ENCODE measurements at regions not wholly inside any gene's neighbourhood (a gene's known extent, or its start where the extent isn't known, plus 50 kb on each side); places are given as distances from the start of the nearest gene placed in this dataset.
A peak's percentile ranks its signal among the peaks of the same experiment; 100 is the strongest.

GRCh38 chr2:21812766-21813165 is 689.0 kb downstream of the TDRD15 start:
- Histone ChIP-seq H3K4me1 (no peaks in the 10 kb centered on the region), H3K36me3 (no peaks in the 10 kb centered on the region), H3K27ac (no peak overlapping the region), H3K9me3 (no peaks in the 10 kb centered on the region), H3K27me3 (no peaks in the 10 kb centered on the region), H3K4me3 (no peak overlapping the region)
- no peak for TF ChIP-seq EP300 (IDR thresholded peaks at IDR 0.05)
- TF ChIP-seq POLR2AphosphoS5 (IDR thresholded peaks at IDR 0.05) = no peak
- no peak for TF ChIP-seq POLR2A (IDR thresholded peaks at IDR 0.05)
- no peak for TF ChIP-seq CTCF (IDR thresholded peaks at IDR 0.05)
- DNase-seq = peak in 1 of 2 donors; percentile 25
- intact Hi-C loops (cut with DNase I; ENCODE audit: low total_unique reads) = no loop called here
- 58 to 91% (median 83%) methylated on average over 1 of the region's 1 CpG for WGBS, 5 donors

GRCh38 chr2:21814588-21815149 is 690.9 kb downstream of the TDRD15 start:
- intact Hi-C loops (cut with DNase I; ENCODE audit: low total_unique reads) = no loop called here
- H3K9me3 ChIP-seq = no peaks in the 10 kb centered on the region
- no peak for DNase-seq
- TF ChIP-seq POLR2A (IDR thresholded peaks at IDR 0.05) (no peak), EP300 (IDR thresholded peaks at IDR 0.05) (no peak), CTCF (IDR thresholded peaks at IDR 0.05) (no peak), POLR2AphosphoS5 (IDR thresholded peaks at IDR 0.05) (no peak)
- no peaks in the 10 kb centered on the region for H3K36me3 ChIP-seq
- H3K27ac ChIP-seq = no peak overlapping the region
- WGBS, 5 donors = 71 to 78% (median 77%) methylated on average over 4 of the region's 4 CpGs
- no peaks in the 10 kb centered on the region for H3K4me1 ChIP-seq
- no peaks in the 10 kb centered on the region for H3K27me3 ChIP-seq
- H3K4me3 ChIP-seq = no peak overlapping the region

GRCh38 chr2:21818212-21818795 is 694.5 kb downstream of the TDRD15 start:
- Histone ChIP-seq H3K4me1 (no peaks in the 10 kb centered on the region), H3K27ac (no peak overlapping the region), H3K36me3 (no peaks in the 10 kb centered on the region), H3K27me3 (no peaks in the 10 kb centered on the region), H3K9me3 (no peaks in the 10 kb centered on the region), H3K4me3 (no peak overlapping the region)
- intact Hi-C loops (cut with DNase I; ENCODE audit: low total_unique reads) = no loop called here
- TF ChIP-seq POLR2A (IDR thresholded peaks at IDR 0.05) = no peak
- no peak for TF ChIP-seq EP300 (IDR thresholded peaks at IDR 0.05)
- no peak for TF ChIP-seq POLR2AphosphoS5 (IDR thresholded peaks at IDR 0.05)
- no peak for TF ChIP-seq CTCF (IDR thresholded peaks at IDR 0.05)
- WGBS, 5 donors = 40 to 58% (median 48%) methylated on average over 7 of the region's 7 CpGs
- DNase-seq = no peak

- DNase-seq = no peak
- intact Hi-C loops (cut with DNase I; ENCODE audit: low total_unique reads) = no loop called here
- Histone ChIP-seq H3K27ac (no peak overlapping the region), H3K9me3 (no peaks in the 10 kb centered on the region), H3K4me1 (no peaks in the 10 kb centered on the region), H3K4me3 (no peak overlapping the region), H3K27me3 (no peaks in the 10 kb centered on the region), H3K36me3 (no peaks in the 10 kb centered on the region)
- WGBS, 5 donors = 78 to 93% (median 89%) methylated on average over 2 of the region's 2 CpGs
- TF ChIP-seq POLR2A (IDR thresholded peaks at IDR 0.05) = no peak
- TF ChIP-seq EP300 (IDR thresholded peaks at IDR 0.05) = no peak
- TF ChIP-seq POLR2AphosphoS5 (IDR thresholded peaks at IDR 0.05) = no peak
- TF ChIP-seq CTCF (IDR thresholded peaks at IDR 0.05) = no peak
Measured at GRCh38 chr2:21819454-21819853, 695.7 kb downstream of the TDRD15 start.
